ENCODE measurements at regions not wholly inside any gene's neighbourhood (a gene's known extent, or its start where the extent isn't known, plus 50 kb on each side); places are given as distances from the start of the nearest gene placed in this dataset.
A peak's percentile ranks its signal among the peaks of the same experiment; 100 is the strongest.

GRCh38 chr10:4174197-4174596, 389.2 kb upstream of the KLF6 start:
- TF ChIP-seq EZH2 (IDR thresholded peaks at IDR 0.05; ENCODE audit: low read length) = no peak
- TF ChIP-seq CTCF (optimal IDR thresholded peaks at IDR 0.05 in 1 of 3, IDR thresholded peaks at IDR 0.05 in 1 of 3, conservative IDR thresholded peaks at IDR 0.05 in 1 of 3; ENCODE audit: extremely low read depth in 1 of 3, insufficient read depth in 2 of 3, low read length in 3 of 3) = peak in 2 of 3 experiments; percentile 3 to 56

Data from keratinocyte (primary cell).